BE2C (cell line): ENCODE measurements at regions not wholly inside any gene's neighbourhood (a gene's known extent, or its start where the extent isn't known, plus 50 kb on each side); places are given as distances from the start of the nearest gene placed in this dataset.

ENCODE experiments used
- DNase-seq: peaks from one replicate; pipeline ENCODE4 v3.0.0-alpha.2; 2020
- H3K27me3 ChIP-seq: fragments of 250-450 bp; sonication (Bioruptor Pico); 2 replicates; pipeline ENCODE4 v1.5.1; 2020; ENCODE audit warnings: mild to moderate bottlenecking
- H3K36me3 ChIP-seq: fragments of 250-450 bp; sonication (Bioruptor Pico); 2 replicates; pipeline ENCODE4 v1.5.1; 2020; ENCODE audit warnings: mild to moderate bottlenecking
- H3K4me1 ChIP-seq: fragments of 250-450 bp; sonication (Bioruptor Pico); 2 replicates; pipeline ENCODE4 v1.5.1; 2020
- H3K4me3 ChIP-seq: 2 replicates; pipeline ENCODE4 v1.5.1; 2011; ENCODE audit warnings: low read depth, low read length
- H3K9me3 ChIP-seq: fragments of 250-450 bp; sonication (Bioruptor Pico); 2 replicates; pipeline ENCODE4 v1.5.1; 2020
- TF ChIP-seq, protein P1 (sequence below): IDR thresholded peaks from 2 replicates; pipeline ENCODE4 v1.5.1; 2012; ENCODE audit warnings: mild to moderate bottlenecking, low read depth, low read length

DNA sequence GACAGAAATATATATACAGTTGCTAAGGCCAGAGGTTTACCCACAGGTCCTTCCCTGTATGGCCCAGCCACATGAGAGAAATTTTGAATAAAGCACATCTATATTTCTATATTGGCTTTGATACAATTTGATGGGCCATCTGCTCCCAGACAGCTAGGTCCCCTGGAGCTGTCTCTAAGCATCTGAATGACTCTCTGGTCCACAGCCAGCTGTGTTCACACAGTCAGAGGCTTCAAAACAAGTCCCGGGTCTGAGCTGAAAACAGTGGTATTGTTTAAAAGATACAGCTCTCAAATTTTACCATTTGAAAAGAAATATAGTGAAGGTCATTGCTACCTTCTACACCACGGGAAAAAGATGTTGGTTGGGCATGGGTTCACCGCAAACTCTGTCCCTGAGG lies 161.1 kb downstream of the SLC35B3 start:
- TF ChIP-seq, protein P1, sequence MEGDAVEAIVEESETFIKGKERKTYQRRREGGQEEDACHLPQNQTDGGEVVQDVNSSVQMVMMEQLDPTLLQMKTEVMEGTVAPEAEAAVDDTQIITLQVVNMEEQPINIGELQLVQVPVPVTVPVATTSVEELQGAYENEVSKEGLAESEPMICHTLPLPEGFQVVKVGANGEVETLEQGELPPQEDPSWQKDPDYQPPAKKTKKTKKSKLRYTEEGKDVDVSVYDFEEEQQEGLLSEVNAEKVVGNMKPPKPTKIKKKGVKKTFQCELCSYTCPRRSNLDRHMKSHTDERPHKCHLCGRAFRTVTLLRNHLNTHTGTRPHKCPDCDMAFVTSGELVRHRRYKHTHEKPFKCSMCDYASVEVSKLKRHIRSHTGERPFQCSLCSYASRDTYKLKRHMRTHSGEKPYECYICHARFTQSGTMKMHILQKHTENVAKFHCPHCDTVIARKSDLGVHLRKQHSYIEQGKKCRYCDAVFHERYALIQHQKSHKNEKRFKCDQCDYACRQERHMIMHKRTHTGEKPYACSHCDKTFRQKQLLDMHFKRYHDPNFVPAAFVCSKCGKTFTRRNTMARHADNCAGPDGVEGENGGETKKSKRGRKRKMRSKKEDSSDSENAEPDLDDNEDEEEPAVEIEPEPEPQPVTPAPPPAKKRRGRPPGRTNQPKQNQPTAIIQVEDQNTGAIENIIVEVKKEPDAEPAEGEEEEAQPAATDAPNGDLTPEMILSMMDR = no peak
- Histone ChIP-seq H3K4me1 (peaks cover 5% of the 10 kb centered on the region), H3K4me3 (no peak overlapping the region), H3K9me3 (no peaks in the 10 kb centered on the region), H3K27me3 (no peaks in the 10 kb centered on the region), H3K36me3 (no peaks in the 10 kb centered on the region)
- no peak for DNase-seq

DNA sequence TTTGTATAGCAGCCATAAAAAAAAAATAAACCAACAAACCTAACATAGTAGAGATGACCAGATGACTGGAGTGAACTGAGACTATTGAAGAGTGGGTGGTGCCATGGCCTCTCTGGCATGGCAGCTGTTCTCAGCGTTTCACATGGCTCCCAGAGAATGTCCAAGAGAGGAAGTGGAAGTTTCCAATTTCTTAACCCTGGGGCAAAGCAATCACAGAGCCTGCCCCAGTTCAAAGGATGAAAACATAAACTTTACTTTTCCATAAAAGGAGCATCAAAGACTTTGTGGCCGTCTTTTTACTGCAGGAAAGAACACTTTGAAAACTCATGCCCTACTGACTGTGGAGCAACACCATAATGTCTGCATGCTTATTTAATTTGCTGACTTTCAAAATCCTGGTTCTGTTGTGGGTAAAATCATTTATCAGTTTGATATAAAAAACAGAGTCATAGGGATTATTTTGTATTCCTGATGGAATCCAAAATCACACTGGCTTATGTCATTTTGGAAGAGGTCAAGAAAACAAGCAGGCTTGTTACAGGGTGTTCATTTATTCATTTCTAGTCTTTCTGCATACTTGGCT lies 165.4 kb downstream of the SLC35B3 start:
- DNase-seq = no peak
- Histone ChIP-seq H3K36me3 (no peaks in the 10 kb centered on the region), H3K9me3 (no peaks in the 10 kb centered on the region), H3K4me1 (no peaks in the 10 kb centered on the region), H3K27me3 (no peaks in the 10 kb centered on the region), H3K4me3 (no peak overlapping the region)
- TF ChIP-seq, protein P1 = no peak

DNA sequence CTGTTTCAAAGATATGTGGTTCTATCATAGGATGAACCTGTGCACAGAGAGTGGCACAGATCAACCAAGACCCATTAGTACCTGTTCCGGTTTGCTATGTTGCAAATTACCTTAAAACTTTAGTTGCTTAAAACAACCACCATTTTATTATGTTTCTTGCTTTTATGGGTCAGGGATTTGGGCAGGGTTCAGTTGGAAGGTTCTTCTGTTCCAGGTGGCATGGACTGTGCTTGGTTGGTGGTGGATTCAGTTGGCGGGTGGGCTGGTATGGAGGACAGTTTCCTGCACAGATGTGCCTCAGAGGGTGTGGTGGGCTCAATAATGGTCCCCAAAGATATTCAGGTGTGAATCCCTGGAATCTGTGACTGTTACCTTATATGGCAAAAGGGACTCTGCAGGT lies 166.3 kb downstream of the SLC35B3 start:
- no peak for DNase-seq
- H3K4me3 ChIP-seq = no peak overlapping the region
- H3K4me1 ChIP-seq = no peaks in the 10 kb centered on the region
- H3K36me3 ChIP-seq = no peaks in the 10 kb centered on the region
- H3K9me3 ChIP-seq = no peaks in the 10 kb centered on the region
- H3K27me3 ChIP-seq = no peaks in the 10 kb centered on the region
- TF ChIP-seq, protein P1 = no peak

DNA sequence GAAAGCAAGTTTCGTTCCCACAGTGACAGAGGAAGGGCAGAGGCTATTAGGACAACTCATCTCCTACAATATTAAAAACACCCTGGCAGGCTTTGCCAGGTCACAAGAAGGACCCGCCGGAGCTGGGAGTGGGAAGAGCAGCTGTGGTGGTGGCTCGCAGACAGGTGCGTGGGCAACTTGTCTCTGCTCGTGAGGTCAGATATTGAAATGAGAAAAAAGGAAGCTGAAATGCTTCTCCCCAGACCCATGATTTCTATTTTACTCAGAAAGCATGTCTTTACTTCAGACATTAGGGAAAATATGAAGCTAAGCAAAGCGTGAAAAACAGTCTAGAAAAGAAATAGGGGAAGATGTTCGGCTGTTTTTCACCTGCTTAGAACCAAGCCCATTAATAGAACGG lies 166.3 kb upstream of the EEF1E1 start:
- DNase-seq = no peak
- H3K4me3 ChIP-seq = no peak overlapping the region
- no peaks in the 10 kb centered on the region for H3K4me1 ChIP-seq
- H3K27me3 ChIP-seq = peaks cover under 1% of the 10 kb centered on the region; the same call in 1 of the 2 replicates
- H3K9me3 ChIP-seq = no peaks in the 10 kb centered on the region
- H3K36me3 ChIP-seq = no peaks in the 10 kb centered on the region
- TF ChIP-seq, protein P1 = no peak

DNA sequence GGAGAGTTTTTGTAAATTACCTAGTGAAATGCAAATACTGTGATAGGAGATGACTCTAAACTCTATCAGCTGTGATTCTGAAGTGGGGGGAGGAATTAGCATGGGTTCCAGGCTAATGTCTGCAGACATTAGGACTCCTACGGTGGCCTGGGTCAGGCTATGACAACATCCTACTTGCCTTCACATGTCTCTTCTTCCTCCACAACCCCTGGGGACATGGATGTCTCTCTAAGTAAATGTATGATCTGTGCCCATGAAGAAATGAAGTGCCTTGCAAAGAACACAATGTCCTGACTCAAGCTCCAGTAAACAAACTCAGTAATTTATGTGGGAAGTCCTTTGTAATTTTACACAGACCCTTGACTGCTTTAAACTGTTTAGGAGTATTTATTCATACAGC lies 165.8 kb upstream of the EEF1E1 start:
- H3K4me3 ChIP-seq = no peak overlapping the region
- TF ChIP-seq, protein P1 = no peak
- no peaks in the 10 kb centered on the region for H3K9me3 ChIP-seq
- no peaks in the 10 kb centered on the region for H3K4me1 ChIP-seq
- H3K36me3 ChIP-seq = no peaks in the 10 kb centered on the region
- DNase-seq = no peak
- peaks cover 5% of the 10 kb centered on the region; the same call in 1 of the 2 replicates for H3K27me3 ChIP-seq

DNA sequence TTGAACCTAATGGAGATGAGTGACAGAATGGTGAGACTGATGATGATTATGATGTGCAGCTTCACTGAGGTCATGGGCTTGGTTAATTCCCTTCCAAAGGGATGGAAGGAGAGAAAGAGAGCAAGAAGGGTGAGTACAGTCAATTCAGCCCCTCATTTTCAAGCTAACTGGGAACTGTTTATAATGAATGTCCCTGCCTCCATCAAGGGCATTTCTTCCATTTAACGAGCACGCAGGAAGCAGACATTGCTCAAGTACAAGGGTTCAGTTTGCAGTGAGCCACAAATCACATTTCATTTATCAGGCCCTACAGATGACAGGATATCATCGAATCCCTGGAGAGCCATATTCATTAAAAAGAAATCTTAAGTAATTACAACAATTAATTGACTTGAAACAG lies 158.3 kb upstream of the EEF1E1 start:
- peaks cover 10% of the 10 kb centered on the region for H3K27me3 ChIP-seq
- TF ChIP-seq, protein P1 = no peak
- no peak overlapping the region for H3K4me3 ChIP-seq
- no peak for DNase-seq
- H3K36me3 ChIP-seq = no peaks in the 10 kb centered on the region
- H3K9me3 ChIP-seq = no peaks in the 10 kb centered on the region
- no peaks in the 10 kb centered on the region for H3K4me1 ChIP-seq
